H1 (cell line): ENCODE measurements at regions not wholly inside any gene's neighbourhood (a gene's known extent, or its start where the extent isn't known, plus 50 kb on each side); places are given as distances from the start of the nearest gene placed in this dataset.

Source experiments
- CTCF ChIA-PET: fragments of 300-600 bp; sonication (Branson Sonifier 250); formaldehyde crosslinking; loops from one replicate; lab custom pipeline; 2021; ENCODE audit not compliant: partially characterized antibody; lab: Charles Lee
- POLR2A ChIA-PET: fragments of 300-600 bp; sonication (Branson Sonifier 250); formaldehyde crosslinking; loops from one replicate; lab custom pipeline; 2021; ENCODE audit warnings: inconsistent platforms; ENCODE audit not compliant: partially characterized antibody; lab: Charles Lee
- DNase-seq, 2 experiments: peaks; one replicate each; pipeline versions ENCODE4 v3.0.0 to v3.0.0-alpha.2; 2010 to 2022; ENCODE audit warnings: low spot score in 2 of 2, low read depth in 1 of 2, mixed read lengths in 1 of 2
- FAIRE-seq: peaks from 2 replicates; lab custom pipeline; 2011; peaks lifted over from hg19 to GRCh38; lab: Jason Lieb, UNC
- H2AFZ ChIP-seq: 2 replicates; pipeline ENCODE4 v1.8.1; 2012; ENCODE audit warnings: low read length, inconsistent platforms
- H2AK5ac ChIP-seq: 2 replicates; pipeline ENCODE4 v1.6.1; 2013; ENCODE audit warnings: low read depth, low read length
- H2BK120ac ChIP-seq: replicated peaks from 2 replicates; pipeline ENCODE3; 2013; ENCODE audit warnings: low read depth, low read length, inconsistent platforms
- H2BK12ac ChIP-seq: 2 replicates; pipeline ENCODE4 v1.6.1; 2013; ENCODE audit warnings: low read depth, low read length
- H2BK15ac ChIP-seq: 2 replicates; pipeline ENCODE4 v1.6.1; 2013; ENCODE audit warnings: low read length
- H2BK20ac ChIP-seq: 2 replicates; pipeline ENCODE4 v1.6.1; 2013; ENCODE audit warnings: low read length
- H2BK5ac ChIP-seq: 2 replicates; pipeline ENCODE4 v1.6.1; 2013; ENCODE audit warnings: low read depth, low read length
- H3K14ac ChIP-seq: 2 replicates; pipeline ENCODE4 v1.6.1; 2013; ENCODE audit warnings: inconsistent platforms; ENCODE audit not compliant: insufficient read length
- H3K18ac ChIP-seq: 2 replicates; pipeline ENCODE4 v1.6.1; 2013; ENCODE audit warnings: low read length; ENCODE audit errors: extremely low read depth
- H3K23ac ChIP-seq: 2 replicates; pipeline ENCODE4 v1.6.1; 2013; ENCODE audit warnings: inconsistent platforms; ENCODE audit not compliant: insufficient read length
- H3K23me2 ChIP-seq: 2 replicates; pipeline ENCODE4 v1.6.1; 2013; ENCODE audit warnings: low read depth, low read length
- H3K27ac ChIP-seq: 2 replicates; pipeline ENCODE4 v1.6.1; 2011; ENCODE audit warnings: low read depth, low read length, inconsistent platforms
- H3K27me3 ChIP-seq, 4 experiments: replicated peaks in 1 of 4; 1 replicate in 1 of 4; 2 replicates in 3 of 4; pipeline versions ENCODE4 v1.6.1 to v1.8.1; 2011 to 2013; ENCODE audit warnings: low read length in 3 of 4, mild to moderate bottlenecking in 3 of 4, inconsistent platforms in 2 of 4, mixed read lengths in 2 of 4, moderate library complexity in 1 of 4; ENCODE audit not compliant: control insufficient read depth in 3 of 4, insufficient read depth in 3 of 4; ENCODE audit errors: extremely low read depth in 1 of 4
- H3K36me3 ChIP-seq, 4 experiments: 2 replicates each; pipeline versions ENCODE4 v1.6.1 to v1.8.1; 2011 to 2013; ENCODE audit warnings: mild to moderate bottlenecking in 4 of 4, low read length in 3 of 4, moderate library complexity in 2 of 4, control low read depth in 1 of 4, inconsistent platforms in 1 of 4; ENCODE audit not compliant: insufficient read depth in 4 of 4, control insufficient read depth in 2 of 4
- H3K4ac ChIP-seq: replicated peaks from 2 replicates; pipeline ENCODE3; 2013; ENCODE audit warnings: low read length, low read depth, mixed read lengths, inconsistent platforms; ENCODE audit not compliant: insufficient read length
- H3K4me1 ChIP-seq, 4 experiments: replicated peaks in 1 of 4; 1 replicate in 1 of 4; 2 replicates in 3 of 4; pipeline versions ENCODE4 v1.6.1 to v1.8.1; 2011 to 2013; ENCODE audit warnings: low read length in 3 of 4, inconsistent platforms in 2 of 4, mixed read lengths in 1 of 4; ENCODE audit not compliant: insufficient read depth in 4 of 4, control insufficient read depth in 3 of 4
- H3K4me2 ChIP-seq, 2 experiments: 2 replicates each; pipeline versions ENCODE4 v1.6.1 to v1.8.1; 2011 to 2013; ENCODE audit warnings: low read depth in 2 of 2, low read length in 2 of 2, control low read depth in 1 of 2, inconsistent platforms in 1 of 2, mild to moderate bottlenecking in 1 of 2; ENCODE audit not compliant: insufficient read depth in 1 of 2
- H3K4me3 ChIP-seq, 4 experiments: fragments of 200-600, 300-600 bp in 1 of 4; sonication (generic), shearing (Covaris generic), sonication (Bioruptor Twin) in 1 of 4; 2 replicates each; pipeline versions ENCODE4 v1.5.1 to v1.8.1; 2011 to 2016; ENCODE audit warnings: low read length in 4 of 4, low read depth in 3 of 4, control low read depth in 2 of 4, inconsistent platforms in 2 of 4, mild to moderate bottlenecking in 2 of 4, mixed read lengths in 1 of 4, moderate library complexity in 1 of 4; ENCODE audit not compliant: insufficient read depth in 2 of 4; ENCODE audit errors: extremely low read depth in 1 of 4
- H3K56ac ChIP-seq: replicated peaks from 2 replicates; pipeline ENCODE3; 2013; ENCODE audit warnings: low read depth, mild to moderate bottlenecking, mixed read lengths, low read length, inconsistent platforms; ENCODE audit not compliant: insufficient read length
- H3K79me1 ChIP-seq: 2 replicates; pipeline ENCODE4 v1.6.1; 2013; ENCODE audit warnings: low read depth, low read length, control low read depth
- H3K79me2 ChIP-seq, 2 experiments: 2 replicates each; pipeline versions ENCODE4 v1.6.1 to v1.8.1; 2012 to 2013; ENCODE audit warnings: low read length in 2 of 2, mild to moderate bottlenecking in 2 of 2, inconsistent platforms in 1 of 2; ENCODE audit not compliant: insufficient read depth in 2 of 2, control insufficient read depth in 1 of 2
- H3K9ac ChIP-seq, 4 experiments: replicated peaks in 1 of 4; 1 replicate in 1 of 4; 2 replicates in 3 of 4; pipeline versions ENCODE4 v1.6.1 to v1.8.1; 2011 to 2013; ENCODE audit warnings: low read depth in 3 of 4, low read length in 3 of 4, control low read depth in 2 of 4, mild to moderate bottlenecking in 2 of 4, moderate library complexity in 2 of 4, inconsistent platforms in 1 of 4; ENCODE audit errors: extremely low read depth in 1 of 4
- H3K9me3 ChIP-seq, 2 experiments: 2 replicates each; pipeline versions ENCODE4 v1.6.1 to v1.8.1; 2012 to 2013; ENCODE audit warnings: mild to moderate bottlenecking in 2 of 2, moderate library complexity in 2 of 2, control low read depth in 1 of 2, inconsistent platforms in 1 of 2, low read depth in 1 of 2, low read length in 1 of 2, mixed read lengths in 1 of 2; ENCODE audit not compliant: insufficient read depth in 2 of 2
- H4K20me1 ChIP-seq, 2 experiments: replicated peaks in 1 of 2; 2 replicates each; pipeline versions ENCODE3 to v1.8.1; 2011 to 2013; ENCODE audit warnings: inconsistent platforms in 2 of 2, low read length in 2 of 2, mild to moderate bottlenecking in 1 of 2; ENCODE audit not compliant: insufficient read depth in 2 of 2, control insufficient read depth in 1 of 2
- H4K5ac ChIP-seq: 2 replicates; pipeline ENCODE4 v1.6.1; 2013; ENCODE audit warnings: low read length, low read depth, mixed read lengths, inconsistent platforms; ENCODE audit not compliant: insufficient read length
- H4K8ac ChIP-seq: 2 replicates; pipeline ENCODE4 v1.8.0; 2013; ENCODE audit warnings: mild to moderate bottlenecking, moderate library complexity, low read length, inconsistent platforms; ENCODE audit not compliant: insufficient read depth; ENCODE audit errors: extremely low read depth
- H4K91ac ChIP-seq: replicated peaks from 2 replicates; pipeline ENCODE3; 2013; ENCODE audit warnings: low read length, mixed read lengths, inconsistent platforms; ENCODE audit not compliant: insufficient read length
- CHD7 ChIP-seq: fragments of 300-600 bp; sonication (generic); IDR thresholded peaks from 2 replicates; pipeline ENCODE4 v1.7.1; 2012; ENCODE audit warnings: low read length, moderate library complexity, mild to moderate bottlenecking, inconsistent platforms; ENCODE audit not compliant: insufficient replicate concordance
- WGBS, 2 experiments: shearing (Covaris generic) in 1 of 2; methylation state at CpG; one replicate each; pipeline versions ENCODE4 v1.1.6 to v1.1.7; 2013 to 2015; ENCODE audit warnings: low lambda C conversion rate in 2 of 2, mixed read lengths in 2 of 2, inconsistent platforms in 1 of 2, low coverage in 1 of 2, missing lambda C conversion rate in 1 of 2; ENCODE audit not compliant: insufficient replicate concordance in 2 of 2, insufficient coverage in 1 of 2, insufficient read length in 1 of 2; ENCODE audit errors: extremely low coverage in 1 of 2, missing lambda C conversion rate in 1 of 2; 5-methylcytosine and 5-hydroxymethylcytosine counted together

GRCh38 chr6:51099201-51099600, 280.5 kb downstream of the TFAP2B start:
- no peak overlapping the region for H3K18ac ChIP-seq
- no peak overlapping the region for H3K4me2 ChIP-seq
- H3K79me2 ChIP-seq = no peaks in the 10 kb centered on the region
- POLR2A ChIA-PET = no interaction called here
- H3K79me1 ChIP-seq = no peaks in the 10 kb centered on the region
- H3K27ac ChIP-seq = no peak overlapping the region
- H2AK5ac ChIP-seq = no peak overlapping the region
- no peak overlapping the region for H2BK5ac ChIP-seq
- no peak overlapping the region for H2BK120ac ChIP-seq
- no peak overlapping the region for H3K4me3 ChIP-seq
- H4K91ac ChIP-seq = no peak overlapping the region
- CTCF ChIA-PET = no interaction called here
- no peak overlapping the region for H3K14ac ChIP-seq
- H3K23me2 ChIP-seq = no peaks in the 10 kb centered on the region
- H3K9ac ChIP-seq = no peak overlapping the region
- no peak overlapping the region for H2BK20ac ChIP-seq
- H3K23ac ChIP-seq = no peak overlapping the region
- H3K4me1 ChIP-seq = no peaks in the 10 kb centered on the region
- no peak for DNase-seq
- 100% methylated on average over 2 of the region's 2 CpGs; no CpG with 5 or more reads in 1 of the 2 experiments for WGBS, 2 experiments
- H4K20me1 ChIP-seq = no peaks in the 10 kb centered on the region
- no peak for FAIRE-seq
- no peak overlapping the region for H3K4ac ChIP-seq
- no peak overlapping the region for H3K56ac ChIP-seq
- no peak overlapping the region for H4K5ac ChIP-seq
- no peak overlapping the region for H2AFZ ChIP-seq
- no peak overlapping the region for H2BK12ac ChIP-seq
- H4K8ac ChIP-seq = no peak overlapping the region
- H2BK15ac ChIP-seq = no peak overlapping the region
- H3K36me3 ChIP-seq = no peaks in the 10 kb centered on the region
- peaks cover 0 to 1% (median 0%) of the 10 kb centered on the region in 4 experiments; a peak in 1 of 7 replicates for H3K27me3 ChIP-seq
- no peaks in the 10 kb centered on the region for H3K9me3 ChIP-seq
- TF ChIP-seq CHD7 = no peak
